ENCODE measurements at regions not wholly inside any gene's neighbourhood (a gene's known extent, or its start where the extent isn't known, plus 50 kb on each side); places are given as distances from the start of the nearest gene placed in this dataset.

DNA sequence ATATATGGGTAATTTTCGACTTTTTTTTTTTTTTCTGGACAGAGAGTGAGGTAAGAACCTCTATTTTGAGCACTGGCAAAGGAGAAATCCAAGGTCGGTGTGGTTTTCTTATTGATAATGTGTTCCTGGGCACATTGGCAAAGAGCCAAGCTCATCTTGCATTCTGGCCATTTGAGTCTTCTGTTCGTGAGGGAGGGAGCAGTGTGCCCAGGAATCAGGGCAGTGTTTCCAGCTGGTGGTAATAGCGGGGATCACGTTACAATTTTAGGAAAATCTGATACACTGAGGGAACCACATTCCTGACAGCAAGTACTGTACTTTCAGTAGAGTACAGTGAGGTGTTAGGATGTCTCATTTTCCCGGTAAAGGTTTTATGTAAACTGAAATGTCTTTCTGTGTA lies 442.3 kb upstream of the MAP3K7 start:
- H3K9me3 ChIP-seq, result no peaks in the 10 kb centered on the region
- TF ChIP-seq POLR2A (IDR thresholded peaks at IDR 0.05), result no peak
- ATAC-seq (ENCODE audit: low FRiP score in 2 of 2), result no peak
- no peak overlapping the region for H3K4me3 ChIP-seq
- H3K4me1 ChIP-seq, result no peaks in the 10 kb centered on the region
- no peak for DNase-seq
- WGBS, 2 donors, result 52 to 56% methylated on average over 6 of the region's 6 CpGs
- H3K36me3 ChIP-seq, result no peaks in the 10 kb centered on the region
- H3K27me3 ChIP-seq, result no peaks in the 10 kb centered on the region
- H3K27ac ChIP-seq, result no peak overlapping the region

DNA sequence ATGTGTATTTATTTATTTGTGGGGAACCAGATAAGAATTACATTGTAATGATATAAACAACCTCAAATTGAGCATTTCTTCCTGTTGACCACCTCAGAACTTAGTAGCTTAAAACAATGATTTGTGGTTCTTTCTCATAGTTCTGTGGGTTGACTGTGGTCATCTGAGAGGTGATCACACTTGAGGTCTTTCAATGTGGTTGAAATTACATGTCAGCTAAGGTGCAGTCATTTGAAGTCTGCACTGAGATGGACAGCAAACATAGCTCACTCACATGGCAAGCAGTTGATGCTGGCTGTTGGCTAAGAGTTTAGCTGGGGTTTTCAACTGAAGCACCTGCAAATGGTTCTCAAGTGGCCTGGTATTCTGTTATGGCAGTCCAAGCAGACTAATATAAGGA lies 436.7 kb upstream of the MAP3K7 start:
- no peak for ATAC-seq (ENCODE audit: low FRiP score in 2 of 2)
- Histone ChIP-seq H3K4me1 (no peaks in the 10 kb centered on the region), H3K27ac (no peak overlapping the region), H3K27me3 (no peaks in the 10 kb centered on the region), H3K4me3 (no peak overlapping the region), H3K36me3 (no peaks in the 10 kb centered on the region), H3K9me3 (no peaks in the 10 kb centered on the region)
- no peak for DNase-seq
- TF ChIP-seq POLR2AphosphoS5 (IDR thresholded peaks at IDR 0.05), result no peak
- no peak for TF ChIP-seq POLR2A (IDR thresholded peaks at IDR 0.05)
- TF ChIP-seq EP300 (IDR thresholded peaks at IDR 0.05), result no peak
- TF ChIP-seq, protein P1, sequence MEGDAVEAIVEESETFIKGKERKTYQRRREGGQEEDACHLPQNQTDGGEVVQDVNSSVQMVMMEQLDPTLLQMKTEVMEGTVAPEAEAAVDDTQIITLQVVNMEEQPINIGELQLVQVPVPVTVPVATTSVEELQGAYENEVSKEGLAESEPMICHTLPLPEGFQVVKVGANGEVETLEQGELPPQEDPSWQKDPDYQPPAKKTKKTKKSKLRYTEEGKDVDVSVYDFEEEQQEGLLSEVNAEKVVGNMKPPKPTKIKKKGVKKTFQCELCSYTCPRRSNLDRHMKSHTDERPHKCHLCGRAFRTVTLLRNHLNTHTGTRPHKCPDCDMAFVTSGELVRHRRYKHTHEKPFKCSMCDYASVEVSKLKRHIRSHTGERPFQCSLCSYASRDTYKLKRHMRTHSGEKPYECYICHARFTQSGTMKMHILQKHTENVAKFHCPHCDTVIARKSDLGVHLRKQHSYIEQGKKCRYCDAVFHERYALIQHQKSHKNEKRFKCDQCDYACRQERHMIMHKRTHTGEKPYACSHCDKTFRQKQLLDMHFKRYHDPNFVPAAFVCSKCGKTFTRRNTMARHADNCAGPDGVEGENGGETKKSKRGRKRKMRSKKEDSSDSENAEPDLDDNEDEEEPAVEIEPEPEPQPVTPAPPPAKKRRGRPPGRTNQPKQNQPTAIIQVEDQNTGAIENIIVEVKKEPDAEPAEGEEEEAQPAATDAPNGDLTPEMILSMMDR (IDR thresholded peaks at IDR 0.05), result no peak

GRCh38 chr6:91020744-91021143 lies 433.9 kb upstream of the MAP3K7 start:
- Histone ChIP-seq H3K36me3 (no peaks in the 10 kb centered on the region), H3K9me3 (no peaks in the 10 kb centered on the region), H3K27me3 (no peaks in the 10 kb centered on the region), H3K27ac (no peak overlapping the region), H3K4me1 (no peaks in the 10 kb centered on the region), H3K4me3 (no peak overlapping the region)
- no peak for TF ChIP-seq POLR2AphosphoS5 (IDR thresholded peaks at IDR 0.05)
- TF ChIP-seq POLR2A (IDR thresholded peaks at IDR 0.05), result no peak
- TF ChIP-seq, protein P1 (IDR thresholded peaks at IDR 0.05), result no peak
- TF ChIP-seq EP300 (IDR thresholded peaks at IDR 0.05), result no peak
- 33 to 45% methylated on average over 1 of the region's 1 CpG for WGBS, 2 donors
- ATAC-seq (ENCODE audit: low FRiP score in 2 of 2), result no peak
- DNase-seq, result no peak

DNA sequence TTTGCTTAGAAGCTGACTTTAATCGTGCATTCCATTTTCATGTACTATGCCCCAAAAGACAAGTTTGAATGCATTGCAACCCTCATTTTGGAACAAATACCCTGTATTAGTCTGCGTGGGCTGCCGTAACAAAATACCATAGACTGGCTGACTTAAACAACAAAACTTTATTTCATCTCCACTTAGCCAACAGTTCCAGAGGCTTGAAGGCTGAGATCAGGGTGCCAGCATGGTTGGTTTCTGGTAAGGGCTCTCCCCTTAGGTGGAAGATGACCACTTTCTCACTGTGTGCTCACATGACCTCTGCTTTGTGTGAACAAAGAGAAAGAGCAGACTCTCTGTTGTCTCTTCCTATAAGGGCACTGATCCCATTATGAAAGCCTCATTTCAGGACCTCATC lies 431.7 kb upstream of the MAP3K7 start:
- TF ChIP-seq, protein P1 (IDR thresholded peaks at IDR 0.05), result no peak
- TF ChIP-seq EP300 (IDR thresholded peaks at IDR 0.05), result no peak
- DNase-seq (no peak), ATAC-seq (ENCODE audit: low FRiP score in 2 of 2) (no peak)
- Histone ChIP-seq H3K9me3 (no peaks in the 10 kb centered on the region), H3K4me1 (no peaks in the 10 kb centered on the region), H3K27me3 (no peaks in the 10 kb centered on the region), H3K27ac (no peak overlapping the region), H3K4me3 (no peak overlapping the region), H3K36me3 (no peaks in the 10 kb centered on the region)
- 95 to 96% methylated on average over 3 of the region's 3 CpGs for WGBS, 2 donors

- no peak for ATAC-seq (ENCODE audit: low FRiP score in 2 of 2)
- H3K4me1 ChIP-seq, result no peaks in the 10 kb centered on the region
Measured at GRCh38 chr6:91013511-91013910, 426.6 kb upstream of the MAP3K7 start.

More at GRCh38 chr6:91013511-91013910, 426.6 kb upstream of the MAP3K7 start:
- H3K4me3 ChIP-seq, result no peak overlapping the region
- DNase-seq, result no peak
- TF ChIP-seq POLR2A (IDR thresholded peaks at IDR 0.05) (no peak), POLR2AphosphoS5 (IDR thresholded peaks at IDR 0.05) (no peak), EP300 (IDR thresholded peaks at IDR 0.05) (no peak)
- TF ChIP-seq, protein P1 (IDR thresholded peaks at IDR 0.05), result no peak
- H3K27ac ChIP-seq, result no peak overlapping the region
- no peaks in the 10 kb centered on the region for H3K27me3 ChIP-seq
- H3K9me3 ChIP-seq, result no peaks in the 10 kb centered on the region
- H3K36me3 ChIP-seq, result no peaks in the 10 kb centered on the region

Measured in upper lobe of left lung (tissue), 6 donors.